Panc1 (cell line): ENCODE measurements at regions not wholly inside any gene's neighbourhood (a gene's known extent, or its start where the extent isn't known, plus 50 kb on each side); places are given as distances from the start of the nearest gene placed in this dataset.

Experiments
- ATAC-seq: fragments of 200-7000 bp; cut with Tn5 transposase; 2 replicates; pipeline ENCODE4 v1.9.1; 2020; ENCODE audit warnings: mild to moderate bottlenecking, moderate library complexity
- BruUV-seq: library from RNA; stranded (reverse); fragments of 400-500 nt; replicated peaks from 2 replicates; lab custom pipeline; 2021; lab: Mats Ljungman, UMichigan
- CTCF ChIA-PET: fragments of 300-600 bp; sonication (Branson Sonifier 250); formaldehyde crosslinking; loops from one replicate; lab custom pipeline; 2022; ENCODE audit warnings: antibody characterized with exemption; lab: Charles Lee
- POLR2A ChIA-PET: fragments of 300-600 bp; sonication (Branson Sonifier 250); formaldehyde crosslinking; loops from one replicate; lab custom pipeline; 2022; ENCODE audit warnings: antibody characterized with exemption; lab: Charles Lee
- DNase-seq: peaks from one replicate; pipeline ENCODE4 v3.0.0-alpha.2; 2010; ENCODE audit warnings: low read depth, low spot score
- H3K27ac ChIP-seq: 2 replicates; pipeline ENCODE4 v1.5.1; 2011; ENCODE audit warnings: mild to moderate bottlenecking, low read length, inconsistent platforms
- H3K27me3 ChIP-seq: fragments of 200-500 bp; sonication (Bioruptor generic); 2 replicates; pipeline ENCODE4 v1.6.0; 2014; ENCODE audit warnings: low read length, inconsistent platforms; ENCODE audit not compliant: control insufficient read depth, insufficient read depth
- H3K36me3 ChIP-seq: fragments of 200-500 bp; sonication (Bioruptor generic); 2 replicates; pipeline ENCODE4 v1.5.1; 2014; ENCODE audit warnings: inconsistent platforms, mild to moderate bottlenecking, low read length, moderate library complexity; ENCODE audit not compliant: control insufficient read depth, insufficient read depth
- H3K4me1 ChIP-seq: 2 replicates; pipeline ENCODE4 v1.5.1; 2011; ENCODE audit warnings: inconsistent platforms, mild to moderate bottlenecking, low read length, moderate library complexity; ENCODE audit not compliant: control insufficient read depth, insufficient read depth
- H3K4me3 ChIP-seq, 2 experiments: 2 replicates each; pipeline ENCODE4 v1.5.1; 2011 to 2012; ENCODE audit warnings: low read depth in 2 of 2, low read length in 2 of 2, mild to moderate bottlenecking in 2 of 2, inconsistent platforms in 1 of 2, moderate library complexity in 1 of 2
- H3K9me3 ChIP-seq: fragments of 200-500 bp; sonication (Bioruptor generic); 2 replicates; pipeline ENCODE4 v1.5.1; 2014; ENCODE audit warnings: low read depth, mild to moderate bottlenecking, inconsistent platforms, low read length, moderate library complexity; ENCODE audit not compliant: control insufficient read depth, insufficient read depth
- CTCF ChIP-seq: fragments of 450-650 bp; IDR thresholded peaks from 2 replicates; pipeline ENCODE4 v1.5.1; 2017; ENCODE audit warnings: mild to moderate bottlenecking
- POLR2AphosphoS5 ChIP-seq: IDR thresholded peaks from 2 replicates; pipeline ENCODE4 v1.6.1; 2012; ENCODE audit warnings: mild to moderate bottlenecking, low read depth, low read length, moderate library complexity
- REST ChIP-seq, 2 experiments: IDR thresholded peaks; 2 replicates each; pipeline ENCODE4 v1.6.1; 2011 to 2012; ENCODE audit warnings: low read depth in 2 of 2, control low read depth in 1 of 2, low read length in 1 of 2, mild to moderate bottlenecking in 1 of 2, moderate library complexity in 1 of 2; ENCODE audit not compliant: insufficient read depth in 1 of 2
- SIN3A ChIP-seq: IDR thresholded peaks from 2 replicates; pipeline ENCODE4 v1.6.1; 2012; ENCODE audit warnings: low read depth, mild to moderate bottlenecking, low read length, moderate library complexity, borderline replicate concordance; ENCODE audit not compliant: insufficient read depth
- TCF7L2 ChIP-seq: IDR thresholded peaks from 2 replicates; pipeline ENCODE4 v1.6.1; 2011; ENCODE audit warnings: mild to moderate bottlenecking, low read depth, low read length, inconsistent platforms
- in situ Hi-C: cut with HindIII; loops from 2 replicates; pipeline ENCODE4 v1.10.0; 2016; ENCODE audit warnings: low sequenced_read_pairs, low pct_unique_long_range_greater_than_20kb
- intact Hi-C: fragments of 100-400 bp; cut with micrococcal nuclease; formaldehyde crosslinking; loops from one replicate; pipeline ENCODE4 v1.10.0; 2022; ENCODE audit not compliant: unreplicated experiment

DNA sequence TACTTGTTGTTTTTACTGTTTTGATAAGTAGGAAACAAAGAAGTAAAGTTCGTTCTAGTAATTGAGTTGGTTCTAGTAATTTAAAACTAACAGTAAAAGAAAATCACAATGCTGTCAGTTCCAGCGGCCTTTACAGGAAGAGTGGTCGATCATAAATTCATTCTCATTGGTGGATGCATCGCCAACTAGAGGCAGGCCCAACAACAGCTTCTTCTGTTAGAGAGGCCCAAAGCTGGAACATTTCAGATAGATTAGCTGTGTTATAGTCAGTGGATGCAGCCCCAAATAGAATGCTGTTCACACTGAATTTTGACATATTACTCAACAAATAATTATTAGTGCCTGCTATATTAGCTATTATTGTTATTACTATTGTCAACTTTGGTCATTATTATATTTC lies 80.8 kb downstream of the ARRDC3 start:
- intact Hi-C loops (no loop called here), in situ Hi-C loops (no loop called here)
- H3K27me3 ChIP-seq = no peaks in the 10 kb centered on the region
- H3K27ac ChIP-seq = no peak overlapping the region; the same call in 1 of the 2 replicates
- ChIA-PET CTCF (no interaction called here), POLR2A (no interaction called here)
- BruUV-seq = no TSS peak
- no peak for ATAC-seq
- H3K4me1 ChIP-seq = 0 out of 2 replicates have a peak, but pooled peaks cover 3% of the 10 kb centered on the region
- no peak for DNase-seq
- H3K9me3 ChIP-seq = no peaks in the 10 kb centered on the region
- TF ChIP-seq SIN3A (no peak), POLR2AphosphoS5 (no peak), REST (IDR thresholded peaks at IDR 0.05; ENCODE audit: insufficient read depth in 1 of 2, low read depth in 2 of 2, low read length in 1 of 2) (no peak), TCF7L2 (no peak), CTCF (no peak)
- no peak overlapping the region for H3K4me3 ChIP-seq
- H3K36me3 ChIP-seq = no peaks in the 10 kb centered on the region

GRCh38 chr5:91301106-91301846 lies 81.8 kb downstream of the ARRDC3 start:
- BruUV-seq = no TSS peak
- H3K36me3 ChIP-seq = no peaks in the 10 kb centered on the region
- no peak overlapping the region for H3K4me3 ChIP-seq
- H3K27me3 ChIP-seq = no peaks in the 10 kb centered on the region
- H3K4me1 ChIP-seq = peaks cover 11% of the 10 kb centered on the region
- no peak for TF ChIP-seq TCF7L2
- no peak for TF ChIP-seq POLR2AphosphoS5
- no peak for TF ChIP-seq SIN3A
- no peak for TF ChIP-seq REST (IDR thresholded peaks at IDR 0.05; ENCODE audit: insufficient read depth in 1 of 2, low read depth in 2 of 2, low read length in 1 of 2)
- no peak for TF ChIP-seq CTCF
- DNase-seq = no peak
- intact Hi-C loops = no loop called here
- no peak for ATAC-seq
- in situ Hi-C loops = no loop called here
- ChIA-PET CTCF (interaction anchor here (0.7 kb wide), 2 partner anchors 20 to 62 kb away, joined by 4 to 7 read pairs; no protein-coding TSS in a partner anchor), POLR2A (interaction anchor here (0.6 to 0.7 kb wide), 2 partner anchors 166 to 1551 kb away, joined by 3 to 4 read pairs; no protein-coding TSS in a partner anchor)
- H3K9me3 ChIP-seq = no peaks in the 10 kb centered on the region
- peak overlapping the region; percentile 1; the same call in 1 of the 2 replicates for H3K27ac ChIP-seq
